Loucy (cell line): ENCODE measurements at regions not wholly inside any gene's neighbourhood (a gene's known extent, or its start where the extent isn't known, plus 50 kb on each side); places are given as distances from the start of the nearest gene placed in this dataset.

Experiments
- CTCF ChIP-seq: fragments of 200-600 bp; sonication (generic); conservative IDR thresholded peaks from 2 replicates; pipeline ENCODE4 v1.5.1; 2014; ENCODE audit warnings: mild to moderate bottlenecking, antibody characterized with exemption, low read length
- EZH2phosphoT487 ChIP-seq: fragments of 200-600 bp; IDR thresholded peaks from 2 replicates; pipeline ENCODE4 v1.6.1; 2018; ENCODE audit warnings: antibody characterized with exemption, mild to moderate bottlenecking, moderate library complexity, borderline replicate concordance

- no peak for TF ChIP-seq EZH2phosphoT487
- no peak for TF ChIP-seq CTCF
Observed at GRCh38 chr21:18646116-18646515, 242.5 kb upstream of the TMPRSS15 start.
